Fibroblast of skin of right quadriceps (primary cell): ENCODE measurements at regions not wholly inside any gene's neighbourhood (a gene's known extent, or its start where the extent isn't known, plus 50 kb on each side); places are given as distances from the start of the nearest gene placed in this dataset.
A peak's percentile ranks its signal among the peaks of the same experiment; 100 is the strongest.
"Not testable (repeated sequence)": the region's sequence is repeated elsewhere in the genome, so short reads cannot be mapped to it uniquely, and the experiment has no call there.

Experiments used
- DNase-seq: peaks from one replicate; pipeline ENCODE4 v3.0.0-alpha.2; 2013

DNA sequence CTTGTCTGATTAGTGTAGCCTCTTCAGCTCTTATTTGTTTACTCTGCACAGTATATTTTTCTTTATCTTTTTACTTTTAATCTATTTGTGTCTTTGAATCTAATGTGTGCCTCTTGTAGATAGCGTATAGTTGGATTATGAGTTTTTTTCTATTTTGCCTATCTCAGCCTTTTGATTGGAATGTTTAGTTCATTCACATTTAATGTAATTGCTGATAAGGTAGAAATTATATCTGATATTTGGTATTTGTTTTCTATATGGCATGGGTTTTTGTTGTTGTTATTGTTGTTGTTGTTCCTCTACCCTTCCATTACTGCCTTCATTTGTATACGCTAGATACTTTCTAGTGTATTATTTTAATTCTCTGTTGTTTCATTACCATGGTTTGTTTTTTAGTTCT lies 131.7 kb upstream of the GRIK3 start:
- no peak for DNase-seq

DNA sequence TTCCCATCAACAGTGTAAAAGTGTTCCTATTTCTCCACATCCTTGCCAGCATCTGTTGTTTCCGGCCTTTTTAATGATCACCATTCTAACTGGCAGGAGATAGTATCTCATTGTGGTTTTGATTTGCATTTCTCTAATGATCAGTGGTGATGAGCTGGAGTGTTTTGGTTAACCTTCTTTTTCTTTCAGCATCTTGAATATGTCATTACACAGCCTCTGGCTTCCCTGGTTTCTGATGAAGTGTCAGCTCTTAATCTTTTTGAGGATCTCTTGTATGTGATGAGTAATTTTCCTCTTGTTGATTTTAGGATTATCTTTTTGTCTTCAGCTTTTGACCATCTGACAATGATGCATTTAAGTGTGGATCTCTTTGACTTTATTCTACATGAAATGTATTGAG lies 133.2 kb upstream of the GRIK3 start:
- DNase-seq = no peak

DNA sequence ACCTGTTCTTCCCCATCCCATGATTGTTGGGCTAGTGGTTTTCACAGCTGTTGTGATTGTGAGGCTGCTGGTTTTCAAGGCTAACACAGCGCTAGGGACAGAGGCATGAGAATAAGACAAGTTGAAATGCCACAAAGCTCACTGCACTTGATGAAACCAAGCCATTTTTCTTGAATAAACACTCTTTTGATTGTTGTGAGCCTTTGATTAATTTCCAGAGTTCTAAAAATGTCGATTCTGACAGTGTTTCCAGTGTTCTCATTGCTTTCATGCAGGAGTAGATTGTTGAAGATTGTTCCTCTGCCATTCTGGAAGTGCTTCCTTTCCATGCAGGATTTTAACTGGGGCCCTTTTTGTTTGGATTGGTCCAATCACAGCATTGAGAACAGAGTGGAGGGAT lies 134.9 kb upstream of the GRIK3 start:
- no peak for DNase-seq

DNA sequence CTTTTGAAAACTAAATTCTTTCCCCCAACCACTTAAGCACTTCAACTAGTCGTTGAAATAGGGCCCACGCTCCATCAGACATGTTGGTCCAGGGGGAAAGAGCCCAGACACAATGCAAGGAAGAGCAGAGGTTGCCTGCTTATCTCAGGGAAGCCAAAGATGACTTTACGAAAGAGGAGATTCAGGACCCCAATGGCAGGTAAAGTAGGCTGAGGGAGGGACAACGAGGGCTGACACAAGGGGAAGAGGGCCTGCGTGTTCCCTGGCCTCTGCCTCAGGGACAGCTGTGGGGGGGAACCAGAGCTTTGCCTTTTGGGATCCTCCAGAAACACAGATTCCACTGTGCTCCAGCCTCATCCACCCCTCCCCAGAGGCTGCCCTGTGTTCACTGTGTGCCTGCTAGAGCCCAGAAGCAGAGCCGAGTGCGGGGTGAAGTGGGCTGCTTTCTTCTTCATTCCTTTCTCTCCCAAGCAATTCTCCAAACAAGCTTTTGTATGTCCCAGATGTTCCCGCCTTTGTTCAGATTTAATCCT lies 135.5 kb upstream of the GRIK3 start:
- DNase-seq = no peak

DNA sequence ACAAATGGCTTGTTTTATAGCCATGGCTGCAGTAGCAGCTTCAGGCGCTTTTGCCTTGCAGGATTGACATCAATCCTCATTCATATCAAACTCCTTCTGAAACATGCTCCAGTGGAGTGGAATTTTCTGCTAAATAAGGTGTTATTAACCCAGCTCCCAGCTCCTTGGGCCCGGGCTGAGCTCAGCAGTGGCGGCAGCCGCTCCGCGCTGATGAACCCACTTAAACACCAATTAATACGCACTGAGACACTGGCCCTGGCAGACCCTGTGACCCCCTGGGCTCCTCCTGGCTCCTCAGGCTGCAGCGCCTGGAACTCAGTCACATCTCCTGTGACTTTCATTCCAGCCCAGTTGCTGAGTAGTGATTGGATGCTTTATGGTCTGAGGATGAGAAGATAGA lies 137.4 kb upstream of the GRIK3 start:
- no peak for DNase-seq

DNA sequence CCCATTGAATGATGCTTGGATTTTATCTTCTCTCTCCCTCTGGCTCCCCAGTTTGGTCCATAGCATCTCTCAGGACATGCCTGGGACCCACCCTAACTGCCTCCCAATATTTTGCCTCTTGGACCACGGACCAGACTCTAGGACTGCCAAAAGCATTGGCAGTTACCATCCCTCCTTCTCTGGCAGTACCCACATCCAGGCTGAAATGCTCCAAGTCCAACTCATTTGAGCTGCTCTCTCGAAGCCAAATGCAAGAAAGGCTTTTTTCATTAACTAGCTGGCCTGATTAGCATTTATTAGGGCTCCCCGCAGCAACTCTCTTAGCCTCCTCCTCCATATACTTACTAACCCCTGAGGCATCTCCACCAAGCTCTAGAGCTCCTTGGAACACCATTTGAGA lies 140.0 kb upstream of the GRIK3 start:
- DNase-seq = no peak

DNA sequence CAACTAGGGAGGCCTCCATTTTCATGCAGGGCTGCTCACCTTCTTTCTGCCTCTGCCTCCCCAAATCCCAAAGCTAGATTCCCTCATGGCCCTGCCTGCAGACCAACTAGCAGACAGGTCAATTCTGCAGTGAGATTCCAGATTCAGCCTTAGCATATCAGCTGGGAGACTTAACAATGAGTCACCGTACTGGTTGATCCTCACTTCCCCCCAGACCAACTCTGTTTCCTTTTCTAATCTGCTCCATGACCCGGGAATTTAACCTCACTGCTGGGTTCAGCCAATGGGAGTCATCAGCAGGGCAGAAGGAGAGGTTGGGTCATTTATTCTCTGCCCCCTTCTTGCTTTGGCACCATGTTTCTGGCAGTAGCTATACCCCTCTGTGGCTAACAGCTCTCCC lies 140.6 kb upstream of the GRIK3 start:
- no peak for DNase-seq

DNA sequence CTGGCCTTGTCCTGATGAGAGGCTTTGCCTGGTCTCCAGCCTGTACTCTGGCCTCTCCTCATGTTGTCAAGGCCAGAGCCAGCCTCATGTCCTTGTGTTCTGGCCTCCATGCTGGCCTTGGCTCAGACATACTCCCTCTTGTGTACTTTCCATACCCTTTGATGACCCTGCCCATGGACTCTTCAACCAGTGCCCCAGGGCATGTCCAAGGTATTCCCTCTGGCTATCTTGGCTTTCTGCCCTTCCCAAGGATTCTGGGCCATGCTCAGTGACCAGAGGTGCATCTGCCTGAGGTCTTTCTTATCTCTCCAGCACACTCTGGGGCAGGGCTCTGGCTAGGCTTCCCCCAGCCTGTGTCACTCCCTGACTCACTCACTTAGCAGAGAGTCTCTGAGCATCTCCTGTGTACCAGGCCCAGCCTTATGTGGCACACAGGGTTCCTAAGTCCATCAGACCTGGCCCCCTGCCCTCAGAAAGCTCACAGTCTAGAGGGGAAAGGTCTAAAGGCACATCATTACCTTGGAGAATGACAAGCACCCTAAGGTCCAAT lies 141.4 kb upstream of the GRIK3 start:
- DNase-seq = no peak

DNA sequence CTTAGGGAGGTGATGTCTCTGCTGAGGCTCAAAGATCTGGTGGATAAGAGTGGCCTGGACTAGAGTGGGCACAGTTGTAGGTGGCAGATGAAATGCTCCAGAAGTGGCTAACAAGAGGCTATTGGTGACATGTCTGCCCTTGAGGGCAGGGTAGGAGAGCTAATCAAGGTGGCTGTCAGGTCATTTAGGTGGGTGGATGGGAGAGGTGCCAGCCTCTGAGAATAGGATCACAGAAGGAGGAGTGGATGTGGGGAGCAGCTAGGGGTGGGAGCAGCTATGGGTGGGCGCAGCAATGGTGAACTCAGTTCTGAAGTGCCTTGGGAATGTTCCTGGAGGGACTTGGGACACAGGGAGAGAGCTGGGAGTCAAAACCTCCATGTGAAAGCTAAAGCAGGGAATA lies 142.0 kb upstream of the GRIK3 start:
- DNase-seq = no peak

DNA sequence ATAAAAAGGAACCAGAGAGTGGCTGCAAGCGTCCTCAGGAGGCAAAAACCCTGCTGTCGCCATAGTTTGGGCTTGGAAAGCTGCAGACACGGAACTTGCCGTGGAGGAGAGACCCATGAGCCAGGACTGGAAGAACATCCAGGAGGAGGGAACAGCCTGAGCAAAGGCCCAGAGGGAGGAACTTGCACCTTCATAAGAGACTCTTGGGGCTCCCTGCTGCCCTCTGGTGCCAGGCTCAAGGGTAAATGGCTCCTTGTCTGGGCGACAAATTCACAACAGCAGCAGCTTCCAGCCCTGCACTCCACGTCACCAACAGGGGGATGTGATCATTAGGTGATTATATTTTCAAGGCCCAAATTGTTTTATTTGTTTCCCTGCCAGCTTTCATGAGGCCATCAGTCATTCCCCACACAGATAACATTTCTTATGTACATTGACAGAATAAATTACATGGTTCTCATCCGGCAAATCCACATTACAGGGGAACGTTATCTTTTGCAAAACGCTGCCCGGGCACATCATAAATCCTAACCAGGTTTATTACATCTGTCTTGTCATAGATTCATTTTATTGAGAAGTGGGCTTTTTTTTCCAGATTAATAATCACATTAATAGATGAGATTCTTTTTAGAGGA lies 143.0 kb upstream of the GRIK3 start:
- DNase-seq = peak; percentile 3

DNA sequence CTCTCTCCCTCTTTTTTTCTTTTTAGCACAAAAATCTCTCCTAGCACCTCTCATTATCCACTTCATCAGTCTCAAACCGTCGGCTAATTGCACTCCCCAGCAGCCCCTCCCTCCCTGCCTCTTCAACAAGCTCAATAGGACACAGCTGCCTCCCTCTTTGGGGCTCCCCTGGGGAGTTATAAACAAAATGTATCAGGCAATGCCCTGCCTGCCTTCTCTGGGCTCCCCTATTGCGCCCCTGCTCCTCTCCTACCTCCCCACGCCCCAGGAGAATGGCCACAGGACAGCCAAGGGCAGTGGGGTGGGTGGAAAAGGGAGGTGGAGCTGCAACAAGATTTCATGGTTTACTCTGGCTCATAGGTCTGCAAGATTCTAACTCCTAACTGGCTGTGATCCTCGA lies 147.1 kb upstream of the GRIK3 start:
- DNase-seq = no peak

DNA sequence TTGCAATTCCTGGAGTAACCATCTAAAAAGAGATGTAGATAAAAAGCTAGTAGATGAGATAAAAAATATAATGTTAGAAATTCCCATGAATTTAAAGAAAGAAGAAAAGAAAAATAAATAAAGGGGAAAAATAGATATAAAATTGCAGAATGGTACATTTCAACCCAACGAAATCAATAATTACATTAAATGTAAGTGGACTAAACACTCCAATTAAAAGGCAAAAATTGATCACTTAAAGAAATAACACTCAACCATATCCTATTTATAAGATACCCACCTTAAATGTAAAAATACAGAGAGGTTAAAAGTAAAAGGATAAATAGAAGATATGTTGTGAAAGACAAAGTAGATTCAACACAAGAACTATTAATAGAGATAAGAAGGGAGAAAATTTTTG lies 150.5 kb upstream of the GRIK3 start:
- no peak for DNase-seq

DNA sequence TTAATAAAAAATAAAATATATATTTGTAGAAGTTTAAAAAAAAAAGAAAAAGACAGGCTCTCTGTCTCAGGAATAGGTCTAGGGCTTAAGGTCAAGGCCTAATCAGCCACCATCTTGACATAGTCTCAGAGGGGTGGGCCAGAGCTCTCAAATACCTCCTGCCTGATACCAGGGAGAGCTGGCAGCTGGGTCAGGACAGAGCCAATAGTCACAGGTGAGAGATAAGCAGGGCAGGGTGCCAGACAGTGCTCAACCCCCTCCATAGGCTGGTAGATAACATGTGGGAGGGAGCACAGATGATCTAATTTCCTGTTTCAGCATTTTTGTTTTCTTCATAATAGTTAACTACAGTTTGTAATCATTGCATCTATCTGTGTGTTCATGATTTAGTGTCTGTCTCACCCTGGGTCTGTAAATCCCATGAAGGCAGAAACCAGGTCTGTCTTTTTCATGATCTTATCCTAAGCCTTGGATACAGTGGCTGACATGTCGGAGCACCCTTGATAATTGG lies 152.0 kb upstream of the GRIK3 start:
- no peak for DNase-seq

DNA sequence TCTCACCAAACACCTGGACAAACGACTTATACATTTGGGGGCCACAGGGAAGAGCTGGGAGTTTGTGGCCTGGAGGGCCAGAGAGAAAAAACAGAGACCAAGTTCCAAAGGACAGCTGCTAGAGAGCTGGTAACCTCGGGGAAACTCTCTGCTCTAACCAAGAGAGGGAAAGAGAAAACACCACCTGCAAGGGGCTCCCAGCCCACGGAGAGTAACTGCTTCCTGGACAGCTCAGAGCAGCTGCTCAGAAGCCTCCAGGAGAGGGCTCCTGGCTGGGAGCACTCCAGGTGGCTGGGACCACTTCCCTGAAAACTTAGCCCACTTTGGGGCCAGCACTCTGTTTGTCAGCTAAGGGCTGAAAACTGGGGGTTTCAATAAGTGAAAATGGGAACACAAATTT lies 154.8 kb upstream of the GRIK3 start:
- DNase-seq = no peak

DNA sequence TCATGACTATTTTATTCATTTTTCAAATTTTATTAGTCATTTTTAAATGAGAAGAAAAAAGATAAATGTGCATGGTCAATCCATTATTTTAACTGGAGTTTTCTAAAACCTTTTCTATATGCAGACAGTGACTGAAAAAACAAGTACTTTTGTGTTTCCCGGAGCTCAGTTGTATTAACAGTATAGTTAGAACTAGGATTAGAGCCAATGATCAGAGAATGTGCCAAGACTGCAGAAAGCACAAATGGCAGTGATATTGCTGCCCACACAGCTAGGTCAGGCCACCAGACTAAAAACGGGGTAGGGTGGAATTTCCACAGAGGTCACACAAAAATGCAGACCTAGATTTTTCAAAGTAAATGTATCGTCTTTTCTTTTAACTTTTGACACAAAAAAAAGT lies 163.1 kb upstream of the GRIK3 start:
- DNase-seq = no peak

DNA sequence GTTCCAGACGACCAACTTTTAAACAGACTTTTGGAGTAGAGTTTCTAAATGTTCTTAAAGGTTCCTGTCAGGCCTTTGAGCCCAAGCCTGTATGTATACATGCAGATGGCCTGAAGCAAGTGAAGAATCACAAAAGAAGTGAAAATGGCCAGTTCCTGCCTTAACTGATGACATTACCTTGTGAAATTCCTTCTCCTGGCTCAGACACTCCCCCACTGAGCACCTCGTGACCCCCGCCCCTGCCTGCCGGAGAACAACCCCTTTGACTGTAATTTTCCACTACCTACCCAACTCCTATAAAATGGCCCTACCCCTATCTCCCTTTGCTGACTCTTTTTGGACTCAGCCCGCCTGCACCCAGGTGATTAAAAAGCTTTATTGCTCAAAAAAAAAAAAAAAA lies 180.0 kb upstream of the GRIK3 start:
- DNase-seq = not testable (repeated sequence)

DNA sequence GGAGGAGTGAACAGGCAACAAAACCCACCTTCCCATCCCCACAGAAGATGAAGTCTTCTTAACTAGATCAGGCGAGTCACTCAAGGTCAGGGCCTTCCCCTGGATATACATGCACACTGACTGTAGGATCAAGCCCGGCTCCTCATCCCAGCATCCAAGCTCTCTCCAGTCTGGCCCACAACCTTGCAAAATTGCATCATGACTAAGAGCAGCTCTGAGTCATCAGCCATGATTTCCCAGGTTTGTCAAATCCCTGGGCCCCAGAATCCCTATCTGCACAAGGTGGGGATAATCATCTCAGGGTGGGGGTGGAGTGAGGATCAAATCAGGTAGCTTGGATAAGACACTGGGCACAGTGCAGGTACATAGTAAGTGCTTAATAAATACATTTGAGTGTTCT lies 199.3 kb upstream of the GRIK3 start:
- DNase-seq = no peak

DNA sequence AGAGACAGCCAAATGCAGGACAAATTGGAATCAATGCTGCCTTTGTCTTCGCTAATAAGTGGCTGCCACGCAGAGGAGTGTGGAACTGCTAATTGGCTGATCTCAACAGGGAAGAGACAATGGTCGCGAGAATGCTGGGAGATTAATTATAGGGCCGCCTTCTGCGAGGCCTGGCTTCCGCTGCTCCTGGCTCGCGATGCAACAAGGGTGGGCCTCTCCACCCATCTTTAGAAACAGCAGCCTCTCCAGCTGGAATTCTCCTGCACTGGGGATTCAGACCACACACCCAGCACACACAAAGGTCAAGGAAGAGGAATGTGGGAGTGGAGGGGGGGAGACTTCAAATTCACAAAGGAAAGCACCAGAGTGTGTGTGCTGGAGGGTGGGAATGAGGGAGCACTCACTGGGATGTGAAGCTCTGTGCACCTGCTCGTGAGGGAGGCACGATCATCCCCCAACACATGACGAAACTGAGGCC lies 200.7 kb upstream of the GRIK3 start:
- DNase-seq = no peak

DNA sequence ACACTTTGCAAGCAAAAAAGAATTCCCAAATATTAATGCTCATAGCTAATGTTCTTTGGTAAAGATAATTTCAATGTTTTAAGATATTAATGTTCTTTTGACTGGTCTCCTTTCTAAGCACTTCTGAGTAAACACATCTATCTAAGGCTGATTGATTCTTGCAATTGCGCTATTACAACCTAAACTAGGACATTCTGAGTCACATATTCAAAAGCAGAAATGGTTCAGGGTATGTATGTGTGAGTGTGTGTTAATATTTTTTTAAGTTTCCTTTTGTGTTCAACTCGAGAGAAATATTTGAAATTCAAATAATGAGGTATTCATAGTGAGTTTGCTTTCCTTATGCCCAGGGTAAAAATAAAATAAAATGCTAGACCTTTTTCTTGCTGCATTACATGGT lies 203.6 kb upstream of the GRIK3 start:
- DNase-seq = no peak

DNA sequence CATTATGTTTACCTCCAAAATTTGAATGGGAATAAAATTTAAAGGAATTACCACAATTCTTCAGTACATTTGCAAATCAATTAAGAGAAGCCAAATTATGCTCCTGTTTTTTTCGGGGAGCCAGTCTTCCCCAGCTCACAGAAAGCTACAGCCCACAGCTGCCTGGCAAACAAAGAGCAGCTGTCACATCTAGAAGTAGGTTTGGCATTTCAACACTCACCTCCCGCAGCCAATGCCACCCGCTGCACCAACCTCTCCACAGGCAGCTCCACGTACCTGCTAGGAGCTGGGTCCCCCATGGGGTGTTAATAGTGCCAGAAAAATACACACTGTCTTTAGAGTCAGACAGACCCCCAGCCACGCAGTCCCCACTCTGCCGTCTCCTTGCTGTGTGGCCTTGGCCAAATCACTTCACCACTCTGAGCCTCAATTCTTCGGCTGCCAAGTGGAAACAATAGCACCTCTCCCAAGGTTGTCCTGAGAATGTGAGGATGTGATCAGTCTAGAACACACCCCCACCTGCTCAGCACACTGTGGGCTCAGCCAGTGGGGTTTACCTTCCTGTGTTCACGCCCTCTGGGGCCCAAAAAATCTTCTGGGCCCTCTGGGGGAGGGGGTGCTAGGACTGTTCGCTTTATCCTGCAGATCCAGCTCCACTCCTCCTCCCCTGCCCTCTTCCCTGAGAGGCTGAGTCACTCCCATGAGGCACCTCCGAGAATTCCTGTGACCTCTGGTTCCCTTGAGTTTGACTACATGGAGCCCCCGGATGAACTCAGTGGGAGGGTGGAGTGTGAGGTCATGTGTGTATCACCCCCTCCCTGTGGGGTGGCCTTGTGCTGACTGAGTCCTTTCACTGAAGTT lies 204.3 kb upstream of the GRIK3 start:
- DNase-seq = no peak

DNA sequence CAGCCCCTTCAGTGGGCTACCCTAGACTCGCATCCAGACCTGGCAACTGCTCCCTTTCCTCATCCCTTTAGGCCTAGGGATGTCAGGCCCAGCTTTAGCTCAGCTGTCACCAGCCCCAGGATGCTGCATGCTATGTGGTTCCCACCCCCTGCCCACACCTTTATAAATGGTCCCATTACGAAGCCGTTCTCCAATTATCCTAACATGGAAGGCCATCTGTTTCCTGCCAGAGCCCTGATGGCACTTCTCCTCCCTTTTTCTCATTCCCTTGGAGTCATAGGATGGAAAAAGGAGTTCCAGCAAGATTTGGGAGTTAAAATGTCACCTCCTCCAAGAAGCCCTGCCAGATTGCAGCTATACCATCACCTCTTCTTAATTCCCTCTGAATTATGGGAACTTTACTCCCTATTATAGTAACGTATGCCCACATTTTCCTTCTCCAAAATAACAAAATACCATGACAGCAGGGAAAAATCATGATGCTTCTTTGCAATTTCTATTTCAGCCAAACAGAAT lies 205.0 kb upstream of the GRIK3 start:
- DNase-seq = no peak

DNA sequence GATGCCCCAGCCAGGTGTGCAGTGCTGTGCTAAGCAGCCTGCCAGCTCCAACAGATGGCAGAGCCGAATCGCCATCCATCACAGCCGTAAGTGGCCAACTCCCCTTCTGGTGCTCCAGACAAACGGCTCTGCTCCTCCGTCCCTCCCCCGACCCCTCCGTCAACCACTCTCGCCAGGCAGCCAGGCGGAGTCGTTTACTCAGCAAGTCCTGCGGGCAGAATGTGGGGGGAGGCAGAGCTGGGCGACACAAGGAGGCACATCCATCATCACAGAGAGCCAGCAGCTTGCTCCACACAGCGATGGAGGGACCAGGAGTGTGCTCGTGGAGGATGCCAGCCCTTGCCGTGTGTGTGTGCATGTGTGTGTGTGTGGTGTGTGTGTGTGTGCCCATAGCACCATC lies 206.6 kb upstream of the GRIK3 start:
- DNase-seq = no peak

DNA sequence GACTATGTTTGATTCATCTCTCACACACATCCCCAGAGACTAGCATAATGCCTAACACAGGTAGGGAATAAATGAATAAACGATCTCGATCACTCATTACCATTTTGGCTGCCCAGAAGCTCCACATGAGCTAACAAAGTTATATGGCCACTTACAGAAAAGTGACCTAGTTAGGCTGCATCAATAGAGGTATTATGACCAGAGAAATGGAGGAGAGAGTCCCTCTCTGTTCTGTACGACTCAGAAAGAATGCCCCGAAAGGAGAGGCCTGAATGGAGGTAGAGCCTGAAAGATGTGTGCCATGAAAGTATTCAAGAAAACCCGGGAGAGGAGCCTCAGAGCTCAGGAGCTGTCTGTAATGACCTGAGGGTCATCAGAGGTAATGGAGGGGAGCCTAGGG lies 208.2 kb upstream of the GRIK3 start:
- DNase-seq = no peak
